ENCODE measurements at regions not wholly inside any gene's neighbourhood (a gene's known extent, or its start where the extent isn't known, plus 50 kb on each side); places are given as distances from the start of the nearest gene placed in this dataset.

DNA sequence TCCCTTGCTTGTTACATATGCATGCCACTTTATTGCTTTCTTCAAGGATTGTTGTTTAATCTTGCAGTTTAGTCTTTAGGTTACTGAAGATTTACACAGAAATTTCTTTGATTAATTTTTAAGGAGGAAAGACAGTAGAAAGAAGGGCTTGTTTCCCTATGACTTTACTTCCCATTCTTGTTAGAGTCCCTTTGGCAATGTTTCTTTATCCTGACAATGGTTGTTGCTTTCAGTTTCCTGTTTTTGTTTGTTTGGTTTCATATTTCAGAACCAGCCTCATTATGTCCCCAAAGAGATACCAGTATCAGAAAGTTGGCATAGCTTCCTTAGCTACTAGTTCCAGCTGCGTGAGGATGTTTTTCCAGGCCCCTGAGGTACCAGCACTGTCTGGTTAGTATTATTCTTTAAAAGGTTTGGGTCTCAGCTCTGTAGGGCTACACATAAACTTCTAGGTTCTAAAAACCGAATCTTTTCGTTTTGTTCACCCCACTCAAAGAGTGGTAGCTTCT is 61.3 kb upstream of the UNC5C start:
- TF ChIP-seq, protein P1, sequence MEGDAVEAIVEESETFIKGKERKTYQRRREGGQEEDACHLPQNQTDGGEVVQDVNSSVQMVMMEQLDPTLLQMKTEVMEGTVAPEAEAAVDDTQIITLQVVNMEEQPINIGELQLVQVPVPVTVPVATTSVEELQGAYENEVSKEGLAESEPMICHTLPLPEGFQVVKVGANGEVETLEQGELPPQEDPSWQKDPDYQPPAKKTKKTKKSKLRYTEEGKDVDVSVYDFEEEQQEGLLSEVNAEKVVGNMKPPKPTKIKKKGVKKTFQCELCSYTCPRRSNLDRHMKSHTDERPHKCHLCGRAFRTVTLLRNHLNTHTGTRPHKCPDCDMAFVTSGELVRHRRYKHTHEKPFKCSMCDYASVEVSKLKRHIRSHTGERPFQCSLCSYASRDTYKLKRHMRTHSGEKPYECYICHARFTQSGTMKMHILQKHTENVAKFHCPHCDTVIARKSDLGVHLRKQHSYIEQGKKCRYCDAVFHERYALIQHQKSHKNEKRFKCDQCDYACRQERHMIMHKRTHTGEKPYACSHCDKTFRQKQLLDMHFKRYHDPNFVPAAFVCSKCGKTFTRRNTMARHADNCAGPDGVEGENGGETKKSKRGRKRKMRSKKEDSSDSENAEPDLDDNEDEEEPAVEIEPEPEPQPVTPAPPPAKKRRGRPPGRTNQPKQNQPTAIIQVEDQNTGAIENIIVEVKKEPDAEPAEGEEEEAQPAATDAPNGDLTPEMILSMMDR (IDR thresholded peaks at IDR 0.05), result no peak
- TF ChIP-seq POLR2A (IDR thresholded peaks at IDR 0.05), result no peak
